B cell (primary cell): ENCODE measurements at regions not wholly inside any gene's neighbourhood (a gene's known extent, or its start where the extent isn't known, plus 50 kb on each side); places are given as distances from the start of the nearest gene placed in this dataset.

Experiments
- ATAC-seq: fragments of 200-7000 bp; cut with Tn5 transposase; one replicate; pipeline ENCODE4 v1.10.0; 2021; ENCODE audit warnings: low read depth, mild to moderate bottlenecking, moderate number of reproducible peaks, moderate library complexity
- CTCF ChIA-PET: fragments of 350-600 bp; sonication (Branson Sonifier 250); formaldehyde crosslinking; loops from one replicate; lab custom pipeline; 2021; ENCODE audit warnings: antibody characterized with exemption, inconsistent platforms; lab: Charles Lee
- POLR2A ChIA-PET: fragments of 350-600 bp; sonication (Branson Sonifier 250); formaldehyde crosslinking; loops from one replicate; lab custom pipeline; 2021; ENCODE audit warnings: antibody characterized with exemption; lab: Charles Lee
- DNase-seq: peaks from one replicate; pipeline ENCODE4 v3.0.0; 2013
- H2AFZ ChIP-seq: 2 replicates; pipeline ENCODE4 v1.6.1; 2012; ENCODE audit warnings: mild to moderate bottlenecking, low read depth, low read length; ENCODE audit not compliant: insufficient read depth, poor library complexity, severe bottlenecking
- H3K27ac ChIP-seq, 2 donors: 1 replicate in 1 of 2; 2 replicates in 1 of 2; pipeline ENCODE4 v1.5.1; 2012 to 2013; ENCODE audit warnings: low read length in 2 of 2, mild to moderate bottlenecking in 2 of 2, moderate library complexity in 1 of 2
- H3K27me3 ChIP-seq, 4 experiments: fragments of 200-600 bp in 1 of 4; sonication (generic) in 1 of 4; replicated peaks in 1 of 4; 1 replicate in 2 of 4; 2 replicates in 2 of 4; pipeline versions ENCODE4 v1.6.1 to v1.7.0; 2013 to 2016; ENCODE audit warnings: low read length in 3 of 4, mild to moderate bottlenecking in 2 of 4, mixed read lengths in 1 of 4, moderate library complexity in 1 of 4; ENCODE audit not compliant: insufficient read depth in 4 of 4, control insufficient read depth in 3 of 4; ENCODE audit errors: control extremely low read depth in 1 of 4
- H3K36me3 ChIP-seq, 2 experiments: replicated peaks in 1 of 2; 1 replicate in 1 of 2; 2 replicates in 1 of 2; pipeline versions ENCODE4 v1.6.1 to v1.7.1; 2013; ENCODE audit warnings: low read length in 1 of 2; ENCODE audit not compliant: insufficient read depth in 2 of 2, control insufficient read depth in 1 of 2; ENCODE audit errors: control extremely low read depth in 1 of 2, extremely low read depth in 1 of 2
- H3K4me1 ChIP-seq, 2 donors: fragments of 200-600 bp in 1 of 2; sonication (generic) in 1 of 2; 1 replicate in 1 of 2; 2 replicates in 1 of 2; pipeline versions ENCODE4 v1.5.1 to v1.6.1; 2013 to 2017; ENCODE audit warnings: low read length in 2 of 2; ENCODE audit not compliant: control insufficient read depth in 2 of 2, insufficient read depth in 2 of 2
- H3K4me2 ChIP-seq: replicated peaks from 2 replicates; pipeline ENCODE3; 2012; ENCODE audit warnings: mild to moderate bottlenecking, low read depth, low read length; ENCODE audit not compliant: poor library complexity, severe bottlenecking
- H3K4me3 ChIP-seq, 5 experiments: fragments of 200-600 bp in 1 of 5; sonication (generic) in 1 of 5; 1 replicate in 3 of 5; 2 replicates in 2 of 5; pipeline versions ENCODE4 v1.5.1 to v1.7.0; 2011 to 2016; ENCODE audit warnings: low read length in 4 of 5, mild to moderate bottlenecking in 4 of 5, low read depth in 2 of 5, control low read depth in 1 of 5, moderate library complexity in 1 of 5; ENCODE audit not compliant: insufficient read depth in 1 of 5; ENCODE audit errors: control extremely low read depth in 1 of 5, extremely low read depth in 1 of 5
- H3K79me2 ChIP-seq: fragments of 200-600 bp; sonication (generic); one replicate; pipeline ENCODE4 v1.6.0; 2016; ENCODE audit warnings: low read length; ENCODE audit not compliant: control insufficient read depth, insufficient read depth
- H3K9ac ChIP-seq: fragments of 200-600 bp; sonication (generic); 2 replicates; pipeline ENCODE4 v1.6.1; 2017; ENCODE audit warnings: mild to moderate bottlenecking, low read length, moderate library complexity
- H3K9me3 ChIP-seq, 3 donors: one replicate each; pipeline versions ENCODE4 v1.6.1 to v1.7.1; 2013; ENCODE audit warnings: low read length in 2 of 3; ENCODE audit not compliant: control insufficient read depth in 2 of 3, insufficient read depth in 1 of 3; ENCODE audit errors: control extremely low read depth in 1 of 3
- H4K20me1 ChIP-seq: 2 replicates; pipeline ENCODE4 v1.6.0; 2012; ENCODE audit warnings: mild to moderate bottlenecking, low read length; ENCODE audit not compliant: insufficient read depth, control insufficient read depth, poor library complexity, severe bottlenecking
- H3K27ac Mint-ChIP-seq: one replicate; pipeline ENCODE4 v1.8.0; 2021; ENCODE audit warnings: mixed read lengths
- H3K27me3 Mint-ChIP-seq: one replicate; pipeline ENCODE4 v1.8.0; 2021; ENCODE audit warnings: mixed read lengths
- H3K4me1 Mint-ChIP-seq: one replicate; pipeline ENCODE4 v1.8.0; 2021; ENCODE audit warnings: mixed read lengths
- H3K4me3 Mint-ChIP-seq: one replicate; pipeline ENCODE4 v1.8.0; 2021; ENCODE audit warnings: mixed read lengths
- H3K9me3 Mint-ChIP-seq: one replicate; pipeline ENCODE4 v1.8.0; 2022; ENCODE audit warnings: mixed read lengths; ENCODE audit not compliant: insufficient read depth
- CTCF ChIP-seq: fragments of 200-600 bp; IDR thresholded peaks from one replicate; pipeline ENCODE4 v1.8.0; 2022; ENCODE audit warnings: antibody characterized with exemption, mild to moderate bottlenecking
- EZH2 ChIP-seq: IDR thresholded peaks from 2 replicates; pipeline ENCODE4 v1.6.1; 2012; ENCODE audit warnings: borderline replicate concordance, low read depth, mild to moderate bottlenecking, moderate library complexity, low read length; ENCODE audit not compliant: insufficient read depth, poor library complexity, severe bottlenecking
- WGBS: methylation state at CpG from one replicate; pipeline ENCODE4 v1.1.5; 2013; ENCODE audit warnings: missing lambda C conversion rate; ENCODE audit not compliant: insufficient coverage; 5-methylcytosine and 5-hydroxymethylcytosine counted together
- intact Hi-C: fragments of 100-400 bp; cut with micrococcal nuclease; formaldehyde crosslinking; loops from one replicate; pipeline ENCODE4 v1.10.0; 2022

DNA sequence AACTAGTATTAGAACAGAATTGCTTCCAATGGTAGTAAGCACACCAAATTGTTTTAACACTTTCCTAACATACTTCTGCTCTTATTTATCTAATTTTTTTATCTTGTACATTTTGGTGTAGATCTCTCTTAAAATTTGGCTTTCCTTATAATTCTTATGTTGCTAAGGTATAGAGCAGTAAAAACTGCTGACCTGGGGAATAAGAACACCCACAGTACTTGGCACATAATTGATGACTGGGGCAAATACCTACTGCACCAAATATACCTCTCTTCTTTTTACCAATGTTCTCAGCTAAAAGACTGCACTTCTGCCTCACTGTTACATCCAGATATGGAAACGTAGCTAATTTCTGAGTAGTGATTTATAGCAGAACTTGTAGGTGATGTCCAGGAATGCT, 642.2 kb downstream of the LIG4 start:
- Histone ChIP-seq H3K4me3 (no peak overlapping the region), H3K4me2 (no peak overlapping the region), H2AFZ (no peak overlapping the region), H3K9me3 (no peaks in the 10 kb centered on the region), H3K4me1 (no peaks in the 10 kb centered on the region), H4K20me1 (no peaks in the 10 kb centered on the region), H3K27me3 (no peaks in the 10 kb centered on the region), H3K79me2 (no peaks in the 10 kb centered on the region), H3K36me3 (no peaks in the 10 kb centered on the region), H3K9ac (no peak overlapping the region), H3K27ac (no peak overlapping the region)
- ChIA-PET CTCF (no interaction called here), POLR2A (no interaction called here)
- H3K27ac Mint-ChIP-seq, result no peak overlapping the region
- TF ChIP-seq EZH2, result no peak
- TF ChIP-seq CTCF, result no peak
- WGBS, result no CpG with 5 or more reads among the region's 1 CpG
- no peak for ATAC-seq
- H3K4me3 Mint-ChIP-seq, result no peak overlapping the region
- intact Hi-C loops, result no loop called here
- no peaks in the 10 kb centered on the region for H3K27me3 Mint-ChIP-seq
- no peak for DNase-seq
- H3K9me3 Mint-ChIP-seq, result peaks cover 7% of the 10 kb centered on the region
- H3K4me1 Mint-ChIP-seq, result no peaks in the 10 kb centered on the region

GRCh38 chr13:107572156-107572555, 643.2 kb downstream of the LIG4 start:
- H3K36me3 ChIP-seq, result no peaks in the 10 kb centered on the region
- no peak for ATAC-seq
- no peak overlapping the region for H3K9ac ChIP-seq
- H3K9me3 Mint-ChIP-seq, result peaks cover 8% of the 10 kb centered on the region
- no peak overlapping the region for H3K27ac ChIP-seq
- intact Hi-C loops, result no loop called here
- no peaks in the 10 kb centered on the region for H3K4me1 Mint-ChIP-seq
- no peak for DNase-seq
- H3K4me2 ChIP-seq, result no peak overlapping the region
- WGBS, result 100% methylated on average over 1 of the region's 3 CpGs
- no peak overlapping the region for H3K27ac Mint-ChIP-seq
- H3K4me1 ChIP-seq, result no peaks in the 10 kb centered on the region
- H3K9me3 ChIP-seq, result no peaks in the 10 kb centered on the region
- no peaks in the 10 kb centered on the region for H4K20me1 ChIP-seq
- no peak overlapping the region for H3K4me3 ChIP-seq
- POLR2A ChIA-PET, result no interaction called here
- H3K79me2 ChIP-seq, result no peaks in the 10 kb centered on the region
- H3K27me3 Mint-ChIP-seq, result no peaks in the 10 kb centered on the region
- TF ChIP-seq CTCF (no peak), EZH2 (no peak)
- CTCF ChIA-PET, result no interaction called here
- H3K27me3 ChIP-seq, result no peaks in the 10 kb centered on the region
- no peak overlapping the region for H2AFZ ChIP-seq
- H3K4me3 Mint-ChIP-seq, result no peak overlapping the region
